LNCaP clone FGC (cell line): ENCODE measurements at regions not wholly inside any gene's neighbourhood (a gene's known extent, or its start where the extent isn't known, plus 50 kb on each side); places are given as distances from the start of the nearest gene placed in this dataset.

Source experiments
- DNase-seq: peaks from one replicate; pipeline ENCODE4 v3.0.0-alpha.2; 2011; ENCODE audit warnings: low read depth
- H3K4me3 ChIP-seq: 2 replicates; pipeline ENCODE4 v1.5.1; 2011; ENCODE audit warnings: mild to moderate bottlenecking, low read depth, low read length, control low read depth
- CTCF ChIP-seq: IDR thresholded peaks from 2 replicates; pipeline ENCODE4 v1.5.1; 2012; ENCODE audit warnings: mild to moderate bottlenecking; ENCODE audit not compliant: control insufficient read depth, insufficient read depth; ENCODE audit errors: extremely low read depth

- TF ChIP-seq CTCF = no peak
- no peak overlapping the region for H3K4me3 ChIP-seq
- no peak for DNase-seq
Measured at GRCh38 chr4:145295547-145295946, 115.2 kb upstream of the OTUD4 start.

GRCh38 chr4:145295122-145295521 lies 114.7 kb upstream of the OTUD4 start:
- DNase-seq = no peak
- no peak overlapping the region for H3K4me3 ChIP-seq
- no peak for TF ChIP-seq CTCF

GRCh38 chr4:145293658-145294057 lies 113.3 kb upstream of the OTUD4 start:
- TF ChIP-seq CTCF = no peak

GRCh38 chr4:145290955-145291354 lies 110.6 kb upstream of the OTUD4 start:
- no peak overlapping the region for H3K4me3 ChIP-seq
- TF ChIP-seq CTCF = no peak
- no peak for DNase-seq

More at GRCh38 chr4:145293658-145294057, 113.3 kb upstream of the OTUD4 start:
- no peak for DNase-seq
- H3K4me3 ChIP-seq = no peak overlapping the region

- TF ChIP-seq CTCF = no peak
- no peak overlapping the region for H3K4me3 ChIP-seq
- DNase-seq = no peak
Measured at GRCh38 chr4:145289403-145290076, 109.2 kb upstream of the OTUD4 start.

GRCh38 chr4:145287351-145287750 lies 107.0 kb upstream of the OTUD4 start:
- no peak for TF ChIP-seq CTCF
- no peak for DNase-seq
- no peak overlapping the region for H3K4me3 ChIP-seq

- DNase-seq = no peak
- no peak overlapping the region for H3K4me3 ChIP-seq
- no peak for TF ChIP-seq CTCF
Measured at GRCh38 chr4:145285928-145286327, 105.5 kb upstream of the OTUD4 start.
